ENCODE measurements at regions not wholly inside any gene's neighbourhood (a gene's known extent, or its start where the extent isn't known, plus 50 kb on each side); places are given as distances from the start of the nearest gene placed in this dataset.

GRCh38 chr14:26395726-26396125 lies 202.1 kb downstream of the NOVA1 start:
- DNase-seq: peak; percentile 40

- DNase-seq: peak; percentile 86
These were observed 203.6 kb downstream of the NOVA1 start for GRCh38 chr14:26394150-26394810.

GRCh38 chr14:26392498-26392897 lies 205.3 kb downstream of the NOVA1 start:
- DNase-seq: no peak

GRCh38 chr14:26389646-26390508 lies 208.0 kb downstream of the NOVA1 start:
- DNase-seq: no peak

- DNase-seq: no peak
These were observed 212.5 kb downstream of the NOVA1 start for GRCh38 chr14:26385310-26385709.

GRCh38 chr14:26382901-26383685 lies 214.7 kb downstream of the NOVA1 start:
- no peak for DNase-seq

- DNase-seq: no peak
These were observed 216.4 kb downstream of the NOVA1 start for GRCh38 chr14:26381405-26381804.

- no peak for DNase-seq
These were observed 217.2 kb downstream of the NOVA1 start for GRCh38 chr14:26380637-26381036.

- no peak for DNase-seq
These were observed 217.9 kb downstream of the NOVA1 start for GRCh38 chr14:26379951-26380350.

- DNase-seq: no peak
These were observed 220.7 kb downstream of the NOVA1 start for GRCh38 chr14:26377150-26377549.

- DNase-seq: peak; percentile 5
These were observed 227.7 kb downstream of the NOVA1 start for GRCh38 chr14:26370115-26370514.

- DNase-seq: no peak
These were observed 234.1 kb downstream of the NOVA1 start for GRCh38 chr14:26363689-26364088.

GRCh38 chr14:26344596-26344995 lies 253.2 kb downstream of the NOVA1 start:
- DNase-seq: no peak

- DNase-seq: no peak
These were observed 258.5 kb downstream of the NOVA1 start for GRCh38 chr14:26339381-26339780.

- DNase-seq: no peak
These were observed 259.6 kb downstream of the NOVA1 start for GRCh38 chr14:26338231-26338630.

- DNase-seq: no peak
These were observed 263.5 kb downstream of the NOVA1 start for GRCh38 chr14:26334288-26334687.

GRCh38 chr14:26332966-26333365 lies 264.9 kb downstream of the NOVA1 start:
- no peak for DNase-seq

GRCh38 chr14:26330982-26331381 lies 266.9 kb downstream of the NOVA1 start:
- no peak for DNase-seq

GRCh38 chr14:26328791-26329190 lies 269.0 kb downstream of the NOVA1 start:
- no peak for DNase-seq

- DNase-seq: no peak
These were observed 274.0 kb downstream of the NOVA1 start for GRCh38 chr14:26323869-26324268.

- no peak for DNase-seq
These were observed 276.9 kb downstream of the NOVA1 start for GRCh38 chr14:26320886-26321285.

GRCh38 chr14:26319139-26319864 lies 278.5 kb downstream of the NOVA1 start:
- no peak for DNase-seq

GRCh38 chr14:26304056-26304455 lies 293.8 kb downstream of the NOVA1 start:
- DNase-seq: no peak

All from NCI-H1694 (cell line).